ENCODE measurements at regions not wholly inside any gene's neighbourhood (a gene's known extent, or its start where the extent isn't known, plus 50 kb on each side); places are given as distances from the start of the nearest gene placed in this dataset.

- DNase-seq (ENCODE audit: low spot score): peak; percentile 22
Measured at GRCh38 chr5:167987490-167988280, 303.8 kb upstream of the WWC1 start.

GRCh38 chr5:167992868-167993267 is 298.6 kb upstream of the WWC1 start:
- DNase-seq (ENCODE audit: low spot score): no peak

DNA sequence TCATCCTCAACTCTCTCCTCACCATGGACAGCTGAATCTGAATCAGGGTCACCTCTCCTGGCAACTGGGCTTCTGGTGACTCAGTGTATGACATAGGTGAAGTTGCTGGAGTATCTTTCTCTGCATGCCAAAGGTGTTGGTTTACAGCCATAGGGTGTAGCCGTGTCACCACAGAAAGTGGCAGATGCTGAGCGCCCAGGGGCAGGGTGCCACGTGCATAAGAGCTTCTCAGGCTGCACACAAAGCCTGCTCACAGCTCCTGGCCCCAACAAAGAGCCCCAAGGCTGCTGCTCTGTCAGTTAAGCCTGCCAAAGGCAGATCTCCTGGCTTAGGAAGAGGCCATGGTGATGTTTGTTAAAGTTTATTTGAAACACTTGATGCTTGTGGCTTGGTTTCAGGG is 297.7 kb upstream of the WWC1 start:
- no peak for DNase-seq (ENCODE audit: low spot score)

- no peak for DNase-seq (ENCODE audit: low spot score)
Measured at GRCh38 chr5:167995844-167996425, 295.5 kb upstream of the WWC1 start.

- DNase-seq (ENCODE audit: low spot score): no peak
Measured at GRCh38 chr5:167998148-167998767, 293.2 kb upstream of the WWC1 start.

DNA sequence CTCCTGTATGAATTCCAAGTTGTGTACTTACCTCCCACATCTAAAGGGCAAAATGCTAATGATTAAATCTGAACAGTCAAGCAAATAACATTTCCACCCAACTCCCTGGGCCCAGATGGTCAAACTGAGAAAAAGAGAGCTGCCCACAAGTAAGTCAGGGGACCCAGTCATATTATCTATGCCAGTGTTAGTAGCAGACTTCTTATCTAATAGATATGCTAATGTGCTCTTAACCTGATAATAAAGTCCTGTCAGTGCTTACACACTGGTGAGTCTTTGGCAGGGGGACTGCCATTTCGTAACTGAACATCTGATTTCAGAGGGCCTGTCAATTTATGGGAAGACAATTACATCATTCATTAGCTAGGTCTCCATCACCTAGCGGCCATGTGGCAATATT is 292.3 kb upstream of the WWC1 start:
- peak; percentile 34 for DNase-seq (ENCODE audit: low spot score)

DNA sequence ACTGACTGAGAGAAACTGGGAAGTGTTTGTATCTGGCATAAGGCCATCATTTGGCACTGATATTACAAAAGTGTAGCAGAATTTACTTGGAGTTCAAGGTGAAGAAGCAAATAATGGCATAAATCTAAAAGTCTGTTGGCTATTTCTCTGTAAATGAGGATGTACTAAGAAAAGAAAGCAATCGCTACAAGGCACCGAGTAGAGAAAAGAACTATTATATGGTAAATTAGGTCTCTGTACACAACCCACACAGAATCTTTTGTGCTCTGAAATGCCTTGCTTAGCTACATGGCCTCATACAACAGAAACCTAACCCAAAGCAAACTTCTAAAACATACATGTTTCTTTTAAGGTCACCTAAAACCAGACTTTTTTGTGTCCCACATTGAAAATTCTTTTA is 290.1 kb upstream of the WWC1 start:
- DNase-seq (ENCODE audit: low spot score): no peak

GRCh38 chr5:168002116-168002515 is 289.3 kb upstream of the WWC1 start:
- no peak for DNase-seq (ENCODE audit: low spot score)

- DNase-seq (ENCODE audit: low spot score): no peak
Measured at GRCh38 chr5:168005093-168005492, 286.4 kb upstream of the WWC1 start.

DNA sequence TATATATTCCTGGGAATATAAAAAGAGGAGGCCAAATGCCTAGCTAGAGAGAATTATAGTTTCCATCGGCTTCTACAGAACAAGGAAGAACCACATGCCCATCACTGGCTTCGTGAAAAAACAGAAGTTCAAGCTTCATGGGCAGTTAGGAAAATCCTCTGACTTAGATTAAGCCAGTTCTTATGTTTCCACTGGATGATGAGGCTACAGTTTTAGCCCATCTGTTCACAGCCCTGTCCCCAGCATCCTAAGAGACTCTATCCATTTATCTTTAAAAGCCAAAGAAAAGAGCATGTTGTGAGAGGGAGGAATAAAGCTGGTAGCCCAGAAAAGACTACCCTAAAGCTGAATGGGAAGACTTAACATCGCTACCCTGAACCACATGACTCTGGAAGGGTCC is 285.5 kb upstream of the WWC1 start:
- DNase-seq (ENCODE audit: low spot score): no peak

GRCh38 chr5:168006456-168007130 is 284.9 kb upstream of the WWC1 start:
- no peak for DNase-seq (ENCODE audit: low spot score)

- no peak for DNase-seq (ENCODE audit: low spot score)
Measured at GRCh38 chr5:168007286-168007685, 284.2 kb upstream of the WWC1 start.

- no peak for DNase-seq (ENCODE audit: low spot score)
Measured at GRCh38 chr5:168008555-168008954, 282.9 kb upstream of the WWC1 start.

DNA sequence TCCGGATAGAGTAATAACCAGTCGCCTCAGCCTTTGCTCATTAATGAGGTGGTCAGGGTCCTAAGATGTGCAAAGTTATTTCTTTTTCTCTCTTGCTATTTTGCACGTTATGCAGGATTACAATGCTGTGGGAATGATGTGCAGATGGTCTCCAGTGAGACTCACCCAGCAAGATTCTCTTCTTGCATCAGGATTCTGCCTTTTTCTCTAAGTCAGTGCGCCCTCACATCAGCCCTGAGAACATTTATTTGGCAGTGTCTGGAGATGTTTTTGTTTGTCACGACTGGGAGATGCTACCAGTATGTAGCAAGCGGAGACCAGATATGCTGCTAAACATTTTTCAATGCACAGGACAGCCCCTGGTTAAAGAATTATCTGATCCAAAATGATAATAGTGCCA is 280.3 kb upstream of the WWC1 start:
- DNase-seq (ENCODE audit: low spot score): no peak

DNA sequence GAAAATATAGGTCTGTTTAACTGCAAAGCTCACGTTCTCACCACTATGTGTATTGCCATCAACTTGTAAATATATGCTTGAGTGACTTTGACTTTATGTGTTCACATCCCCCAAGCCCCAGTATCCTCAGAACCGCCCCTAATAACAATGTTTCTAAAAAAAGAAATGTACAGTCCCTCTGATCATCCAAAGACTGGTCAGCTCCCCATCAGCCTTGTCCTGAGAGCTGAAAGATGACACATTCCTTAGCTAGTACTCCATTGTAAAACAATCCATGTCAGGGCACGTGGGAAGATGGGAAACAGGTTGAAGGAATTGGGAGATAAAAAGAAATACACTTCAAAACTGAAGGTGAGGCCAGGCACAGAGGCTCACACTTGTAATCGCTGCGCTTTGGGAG is 279.4 kb upstream of the WWC1 start:
- no peak for DNase-seq (ENCODE audit: low spot score)

DNA sequence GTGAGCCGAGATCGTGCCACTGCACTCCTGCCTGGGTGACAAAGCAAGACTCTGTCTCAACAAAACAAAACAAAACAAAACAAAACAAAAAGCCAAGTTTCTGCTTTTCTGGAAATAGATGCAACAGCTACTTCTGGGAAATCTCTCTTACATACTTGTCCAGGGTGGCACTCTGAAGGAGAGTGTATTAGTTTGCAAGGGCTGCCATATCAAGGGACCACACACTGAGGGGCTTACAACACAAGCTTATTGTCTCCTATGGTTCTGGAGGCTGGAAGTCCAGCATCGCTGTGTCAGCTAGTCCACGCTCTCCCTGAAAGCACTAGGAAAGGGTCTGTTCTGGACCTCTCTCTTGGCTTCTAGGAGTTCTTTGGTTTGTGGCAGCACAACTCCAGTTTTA is 277.9 kb upstream of the WWC1 start:
- DNase-seq (ENCODE audit: low spot score): no peak

- no peak for DNase-seq (ENCODE audit: low spot score)
Measured at GRCh38 chr5:168014433-168015123, 276.9 kb upstream of the WWC1 start.

GRCh38 chr5:168015506-168015905 is 275.9 kb upstream of the WWC1 start:
- DNase-seq (ENCODE audit: low spot score): no peak

- DNase-seq (ENCODE audit: low spot score): no peak
Measured at GRCh38 chr5:168017313-168017712, 274.1 kb upstream of the WWC1 start.

GRCh38 chr5:168019143-168019542 is 272.3 kb upstream of the WWC1 start:
- DNase-seq (ENCODE audit: low spot score): no peak

- DNase-seq (ENCODE audit: low spot score): no peak
Measured at GRCh38 chr5:168020542-168021294, 270.7 kb upstream of the WWC1 start.

Measured in HuH-7.5 (cell line).